Endothelial cell of umbilical vein (primary cell): ENCODE measurements at regions not wholly inside any gene's neighbourhood (a gene's known extent, or its start where the extent isn't known, plus 50 kb on each side); places are given as distances from the start of the nearest gene placed in this dataset.

Experiments used
- BruUV-seq: library from RNA; stranded (reverse); fragments of 400-500 nt; replicated peaks from 2 replicates; lab custom pipeline; 2021; lab: Mats Ljungman, UMichigan
- CTCF ChIA-PET: fragments of 300-600, 350-600 bp; sonication (Branson Sonifier 250); formaldehyde crosslinking; loops from one replicate; lab custom pipeline; 2021; ENCODE audit warnings: antibody characterized with exemption, inconsistent platforms; lab: Charles Lee
- POLR2A ChIA-PET: fragments of 300-600, 350-600 bp; sonication (Branson Sonifier 250); formaldehyde crosslinking; loops from one replicate; lab custom pipeline; 2021; ENCODE audit warnings: antibody characterized with exemption, inconsistent platforms; lab: Charles Lee
- DNase-seq: peaks from one replicate; pipeline ENCODE4 v3.0.0-alpha.2; 2011; ENCODE audit warnings: low read depth, low spot score
- FAIRE-seq: peaks from 2 replicates; lab custom pipeline; 2011; peaks lifted over from hg19 to GRCh38; lab: Jason Lieb, UNC
- H2AFZ ChIP-seq: 2 replicates; pipeline ENCODE4 v1.6.0; 2012; ENCODE audit warnings: low read depth, low read length, control low read depth, inconsistent platforms
- H3K27ac ChIP-seq: 2 replicates; pipeline ENCODE4 v1.5.1; 2011; ENCODE audit warnings: low read depth, mild to moderate bottlenecking, control low read depth, low read length, moderate library complexity; ENCODE audit not compliant: insufficient read depth
- H3K27me3 ChIP-seq, 2 experiments: 2 replicates each; pipeline versions ENCODE4 v1.6.0 to v1.6.1; 2011; ENCODE audit warnings: low read length in 2 of 2, mixed read lengths in 1 of 2; ENCODE audit not compliant: control insufficient read depth in 2 of 2, insufficient read depth in 2 of 2
- H3K36me3 ChIP-seq, 2 experiments: 2 replicates in 1 of 2; 3 replicates in 1 of 2; pipeline ENCODE4 v1.5.1; 2011; ENCODE audit warnings: low read length in 2 of 2, mild to moderate bottlenecking in 1 of 2, moderate library complexity in 1 of 2; ENCODE audit not compliant: control insufficient read depth in 2 of 2, insufficient read depth in 2 of 2; ENCODE audit errors: extremely low read depth in 1 of 2
- H3K4me1 ChIP-seq: 3 replicates; pipeline ENCODE4 v1.5.1; 2011; ENCODE audit warnings: mild to moderate bottlenecking, low read length; ENCODE audit not compliant: control insufficient read depth, insufficient read depth; ENCODE audit errors: extremely low read depth
- H3K4me2 ChIP-seq: 2 replicates; pipeline ENCODE4 v1.6.1; 2011; ENCODE audit warnings: low read length, control low read depth, mixed read lengths; ENCODE audit not compliant: insufficient read depth
- H3K4me3 ChIP-seq, 3 experiments: fragments of 200-600 bp in 1 of 3; sonication (generic), shearing (Covaris generic) in 1 of 3; replicated peaks in 1 of 3; 2 replicates each; pipeline ENCODE4 v1.5.1; 2011 to 2016; ENCODE audit warnings: control low read depth in 3 of 3, low read length in 3 of 3, mild to moderate bottlenecking in 2 of 3, inconsistent platforms in 1 of 3, low read depth in 1 of 3, moderate library complexity in 1 of 3; ENCODE audit not compliant: insufficient read depth in 1 of 3
- H3K79me2 ChIP-seq: 2 replicates; pipeline ENCODE4 v1.6.0; 2012; ENCODE audit warnings: low read length, inconsistent platforms; ENCODE audit not compliant: control insufficient read depth, insufficient read depth
- H3K9ac ChIP-seq: replicated peaks from 2 replicates; pipeline ENCODE3; 2011; ENCODE audit warnings: low read length, control low read depth; ENCODE audit not compliant: insufficient read depth; ENCODE audit errors: extremely low read depth
- H3K9me1 ChIP-seq: replicated peaks from 3 replicates; pipeline ENCODE4 v1.6.0; 2011; ENCODE audit warnings: mild to moderate bottlenecking, low read length; ENCODE audit not compliant: control insufficient read depth, insufficient read depth; ENCODE audit errors: extremely low read depth
- H3K9me3 ChIP-seq: replicated peaks from 2 replicates; pipeline ENCODE4 v1.5.1; 2012; ENCODE audit warnings: low read length, inconsistent platforms; ENCODE audit not compliant: control insufficient read depth, insufficient read depth
- H4K20me1 ChIP-seq: replicated peaks from 2 replicates; pipeline ENCODE3; 2011; ENCODE audit warnings: mild to moderate bottlenecking, low read length; ENCODE audit not compliant: control insufficient read depth, insufficient read depth; ENCODE audit errors: extremely low read depth
- CTCF ChIP-seq, 2 donors: IDR thresholded peaks; 1 replicate in 1 of 2; 2 replicates in 1 of 2; pipeline ENCODE4 v1.5.1; 2011; ENCODE audit warnings: low read length in 2 of 2, mild to moderate bottlenecking in 2 of 2, moderate library complexity in 2 of 2, control low read depth in 1 of 2, inconsistent platforms in 1 of 2, low read depth in 1 of 2; ENCODE audit not compliant: insufficient read depth in 1 of 2; ENCODE audit errors: extremely low read depth in 1 of 2
- EZH2 ChIP-seq: IDR thresholded peaks from 2 replicates; pipeline ENCODE4 v1.6.1; 2012; ENCODE audit warnings: borderline replicate concordance, low read depth, mild to moderate bottlenecking, moderate library complexity, low read length, inconsistent platforms; ENCODE audit not compliant: severe bottlenecking
- FOS ChIP-seq: IDR thresholded peaks from 2 replicates; pipeline ENCODE4 v1.6.1; 2011; ENCODE audit warnings: mild to moderate bottlenecking, low read length, moderate library complexity, borderline replicate concordance; ENCODE audit not compliant: insufficient read depth
- GATA2 ChIP-seq: IDR thresholded peaks from 2 replicates; pipeline ENCODE4 v1.7.0; 2011; ENCODE audit warnings: low read depth, mild to moderate bottlenecking, moderate library complexity, mixed read lengths, low read length; ENCODE audit not compliant: insufficient read length, insufficient read depth
- JUN ChIP-seq: IDR thresholded peaks from 2 replicates; pipeline ENCODE4 v1.6.1; 2011; ENCODE audit warnings: borderline replicate concordance, low read depth; ENCODE audit not compliant: insufficient read length, insufficient read depth
- MAX ChIP-seq: IDR thresholded peaks from 2 replicates; pipeline ENCODE4 v1.6.1; 2011; ENCODE audit not compliant: insufficient read depth, insufficient read length
- MYC ChIP-seq: IDR thresholded peaks from one replicate; pipeline ENCODE4 v1.6.1; 2011; ENCODE audit warnings: mild to moderate bottlenecking, low read depth, low read length
- POLR2A ChIP-seq: IDR thresholded peaks from 2 replicates; pipeline ENCODE4 v1.6.1; 2012; ENCODE audit warnings: low read depth, mild to moderate bottlenecking, control low read depth, low read length
- POLR2AphosphoS5 ChIP-seq: IDR thresholded peaks from 2 replicates; pipeline ENCODE4 v1.6.1; 2012; ENCODE audit warnings: low read depth, mild to moderate bottlenecking, control low read depth, low read length, moderate library complexity; ENCODE audit not compliant: insufficient read depth
- dilution Hi-C: fragments of 300-500 bp; cut with MboI; formaldehyde crosslinking; loops from one replicate; pipeline ENCODE4 v1.15.0; 2019; ENCODE audit warnings: low sequenced_read_pairs; ENCODE audit not compliant: extremely low pct_ligation_motif_present
- intact Hi-C: fragments of 100-400 bp; cut with micrococcal nuclease; formaldehyde crosslinking; loops from one replicate; pipeline ENCODE4 v1.10.0; 2022

GRCh38 chr19:31613683-31614219, 264.5 kb upstream of the TSHZ3 start:
- FAIRE-seq (no peak), DNase-seq (no peak)
- peaks cover 7% of the 10 kb centered on the region for H3K9me3 ChIP-seq
- no TSS peak for BruUV-seq
- ChIA-PET POLR2A (no interaction called here), CTCF (no interaction called here)
- dilution Hi-C loops: no loop called here
- no peak overlapping the region for H3K4me2 ChIP-seq
- H3K36me3 ChIP-seq: no peaks in the 10 kb centered on the region
- TF ChIP-seq POLR2AphosphoS5: no peak
- TF ChIP-seq EZH2: no peak
- TF ChIP-seq MYC: no peak
- TF ChIP-seq CTCF (IDR thresholded peaks at IDR 0.05; ENCODE audit: extremely low read depth in 1 of 2, insufficient read depth in 1 of 2, low read depth in 1 of 2, low read length in 2 of 2): no peak
- TF ChIP-seq POLR2A: no peak
- no peak for TF ChIP-seq MAX
- no peak for TF ChIP-seq GATA2
- TF ChIP-seq JUN: no peak
- TF ChIP-seq FOS: no peak
- no peak overlapping the region for H3K4me3 ChIP-seq
- intact Hi-C loops: no loop called here
- H2AFZ ChIP-seq: no peak overlapping the region
- no peaks in the 10 kb centered on the region for H3K27me3 ChIP-seq
- no peak overlapping the region for H3K27ac ChIP-seq
- no peaks in the 10 kb centered on the region for H3K9me1 ChIP-seq
- no peaks in the 10 kb centered on the region for H3K79me2 ChIP-seq
- no peaks in the 10 kb centered on the region for H3K4me1 ChIP-seq
- H3K9ac ChIP-seq: no peak overlapping the region
- H4K20me1 ChIP-seq: no peaks in the 10 kb centered on the region
